ENCODE measurements at regions not wholly inside any gene's neighbourhood (a gene's known extent, or its start where the extent isn't known, plus 50 kb on each side); places are given as distances from the start of the nearest gene placed in this dataset.
A peak's percentile ranks its signal among the peaks of the same experiment; 100 is the strongest.
"Not testable (repeated sequence)": the region's sequence is repeated elsewhere in the genome, so short reads cannot be mapped to it uniquely, and the experiment has no call there.

- not testable (repeated sequence) for H3K36me3 ChIP-seq; H3K27ac ChIP-seq; DNase-seq; H3K9me3 ChIP-seq (replicated peaks); H3K4me3 ChIP-seq; H3K27me3 ChIP-seq
- H3K4me1 ChIP-seq = peaks cover 28% of the 10 kb centered on the region
These were observed 143.9 kb downstream of the CEBPB start for GRCh38 chr20:50334512-50334911.

- DNase-seq = peak; percentile 54 to 78
These were observed 144.5 kb downstream of the CEBPB start for GRCh38 chr20:50335105-50335504.

GRCh38 chr20:50335866-50336265 lies 145.2 kb downstream of the CEBPB start:
- H3K9me3 ChIP-seq (replicated peaks) = no peaks in the 10 kb centered on the region
- H3K36me3 ChIP-seq = no peaks in the 10 kb centered on the region
- H3K27ac ChIP-seq = no peak overlapping the region
- peaks cover 28% of the 10 kb centered on the region for H3K4me1 ChIP-seq
- H3K27me3 ChIP-seq = no peaks in the 10 kb centered on the region; the same call in 1 of the 2 replicates
- no peak for DNase-seq
- no peak overlapping the region for H3K4me3 ChIP-seq

More at GRCh38 chr20:50335105-50335504, 144.5 kb downstream of the CEBPB start:
- no peak overlapping the region for H3K4me3 ChIP-seq
- no peaks in the 10 kb centered on the region; the same call in 1 of the 2 replicates for H3K27me3 ChIP-seq
- H3K9me3 ChIP-seq (replicated peaks) = no peaks in the 10 kb centered on the region
- H3K36me3 ChIP-seq = no peaks in the 10 kb centered on the region
- H3K4me1 ChIP-seq = peaks cover 28% of the 10 kb centered on the region
- H3K27ac ChIP-seq = no peak overlapping the region

DNA sequence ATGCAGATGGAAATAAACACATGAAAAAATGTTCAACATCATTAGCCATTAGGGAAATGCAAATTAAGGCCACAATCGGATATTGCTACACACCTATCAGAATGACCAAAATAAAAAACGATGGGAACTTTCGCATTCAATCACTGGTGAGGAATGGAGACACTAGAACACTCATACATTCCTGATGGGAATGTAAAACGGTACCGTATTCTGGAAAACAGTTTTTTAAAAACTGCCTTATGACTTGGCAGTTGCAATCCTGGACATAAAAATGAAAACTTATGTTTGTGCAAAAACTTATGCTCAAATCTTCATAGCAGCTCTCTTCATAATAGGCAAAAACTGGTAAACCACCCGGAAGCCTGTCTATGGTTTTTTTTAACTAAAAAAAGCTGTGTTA lies 146.0 kb downstream of the CEBPB start:
- DNase-seq = no peak
- no peak overlapping the region for H3K27ac ChIP-seq
- no peaks in the 10 kb centered on the region for H3K36me3 ChIP-seq
- no peak overlapping the region for H3K4me3 ChIP-seq
- H3K9me3 ChIP-seq (replicated peaks) = no peaks in the 10 kb centered on the region
- no peaks in the 10 kb centered on the region; the same call in 1 of the 2 replicates for H3K27me3 ChIP-seq
- H3K4me1 ChIP-seq = peaks cover 28% of the 10 kb centered on the region

DNA sequence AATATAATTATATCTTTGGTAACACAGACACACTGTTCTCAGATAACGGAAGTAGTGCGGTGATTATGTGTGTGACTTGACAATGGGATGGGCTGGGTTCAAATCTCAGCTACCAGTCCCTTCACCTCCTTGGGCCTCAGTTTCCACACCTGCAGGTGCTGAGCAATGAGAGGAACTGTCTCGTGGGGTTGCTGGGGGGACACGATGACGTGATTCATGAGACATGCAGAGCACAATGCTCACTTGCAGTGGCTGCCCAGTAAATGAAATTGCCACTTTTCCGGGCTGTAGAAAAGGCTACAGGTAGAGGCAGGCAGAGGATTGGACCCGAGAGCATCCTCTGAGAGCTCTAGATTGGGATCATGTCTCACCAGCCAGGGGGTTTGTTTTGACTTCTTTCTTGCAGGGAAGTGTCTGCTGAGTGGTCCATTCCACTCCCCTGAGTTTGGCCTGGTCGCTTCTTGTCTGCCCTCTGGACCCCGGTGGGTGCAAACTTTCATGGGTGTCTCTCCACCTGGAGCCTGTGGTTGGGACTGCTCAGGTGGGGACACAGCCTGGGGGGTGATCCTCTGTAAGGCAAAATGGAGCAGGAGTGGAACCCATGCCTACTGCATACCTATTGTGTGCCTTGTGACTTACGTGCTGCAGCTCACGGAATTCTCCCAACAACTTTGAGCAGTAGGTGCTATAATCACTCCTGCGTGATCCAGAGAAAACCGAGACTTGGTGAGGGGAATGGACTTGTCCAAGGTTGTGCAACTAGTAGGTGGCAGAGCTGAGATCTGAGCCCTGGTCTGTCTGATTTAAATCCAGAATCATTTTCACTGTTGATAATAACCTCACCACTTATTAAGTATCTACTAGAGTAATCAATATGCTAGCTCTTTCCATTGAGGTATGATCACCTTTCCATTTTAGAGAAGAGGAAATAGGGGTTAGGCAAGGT lies 147.2 kb downstream of the CEBPB start:
- Histone ChIP-seq H3K27ac (no peak overlapping the region), H3K36me3 (no peaks in the 10 kb centered on the region), H3K27me3 (peaks cover 3% of the 10 kb centered on the region; the same call in 1 of the 2 replicates), H3K4me1 (peaks cover 22% of the 10 kb centered on the region), H3K9me3 (replicated peaks) (no peaks in the 10 kb centered on the region), H3K4me3 (no peak overlapping the region)
- DNase-seq = no peak

- no peaks in the 10 kb centered on the region for H3K9me3 ChIP-seq (replicated peaks)
- H3K36me3 ChIP-seq = no peaks in the 10 kb centered on the region
- peaks cover 4% of the 10 kb centered on the region; the same call in 1 of the 2 replicates for H3K27me3 ChIP-seq
- DNase-seq = peak; percentile 60 to 76
- H3K27ac ChIP-seq = peak overlapping the region; percentile 22
- H3K4me1 ChIP-seq = peaks cover 18% of the 10 kb centered on the region
- H3K4me3 ChIP-seq = peak overlapping the region; percentile 10
These were observed 148.1 kb downstream of the CEBPB start for GRCh38 chr20:50338479-50339391.

- Histone ChIP-seq H3K9me3 (replicated peaks) (no peaks in the 10 kb centered on the region), H3K27ac (peak overlapping the region; percentile 22), H3K36me3 (no peaks in the 10 kb centered on the region), H3K4me3 (no peak overlapping the region; the same call in 1 of the 2 replicates), H3K4me1 (peaks cover 12% of the 10 kb centered on the region), H3K27me3 (0 out of 2 replicates have a peak, but pooled peaks cover 4% of the 10 kb centered on the region)
- peak; percentile 61 to 72 for DNase-seq
These were observed 148.9 kb downstream of the CEBPB start for GRCh38 chr20:50339466-50339901.

DNA sequence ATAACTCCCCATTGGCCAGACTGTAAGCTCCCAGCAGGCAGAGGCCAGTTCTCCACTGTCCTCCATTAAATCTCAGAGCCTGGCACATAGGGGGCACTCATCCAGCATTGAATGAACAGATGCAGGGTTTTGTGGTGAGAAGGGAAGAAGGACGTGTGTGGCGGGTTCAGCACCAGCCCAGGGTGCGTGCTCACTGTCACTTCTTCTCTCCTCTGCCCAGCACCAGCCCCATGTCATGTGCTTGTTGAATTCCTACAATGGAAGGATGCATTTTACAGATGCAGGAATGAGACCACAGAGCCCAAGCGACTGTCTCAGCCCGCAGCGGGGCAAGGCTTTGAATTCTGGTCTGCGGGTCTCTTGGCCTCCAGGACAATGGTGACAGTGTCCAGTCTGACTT lies 149.9 kb downstream of the CEBPB start:
- H3K4me1 ChIP-seq = peaks cover 6% of the 10 kb centered on the region
- peaks cover 4% of the 10 kb centered on the region; the same call in 1 of the 2 replicates for H3K27me3 ChIP-seq
- H3K4me3 ChIP-seq = no peak overlapping the region
- H3K36me3 ChIP-seq = no peaks in the 10 kb centered on the region
- H3K9me3 ChIP-seq (replicated peaks) = no peaks in the 10 kb centered on the region
- H3K27ac ChIP-seq = no peak overlapping the region
- DNase-seq = no peak

- Histone ChIP-seq H3K36me3 (no peaks in the 10 kb centered on the region), H3K4me3 (no peak overlapping the region), H3K27me3 (peaks cover 4% of the 10 kb centered on the region; the same call in 1 of the 2 replicates), H3K27ac (no peak overlapping the region), H3K4me1 (peaks cover 6% of the 10 kb centered on the region), H3K9me3 (replicated peaks) (no peaks in the 10 kb centered on the region)
- no peak for DNase-seq
These were observed 150.4 kb downstream of the CEBPB start for GRCh38 chr20:50341050-50341449.

DNA sequence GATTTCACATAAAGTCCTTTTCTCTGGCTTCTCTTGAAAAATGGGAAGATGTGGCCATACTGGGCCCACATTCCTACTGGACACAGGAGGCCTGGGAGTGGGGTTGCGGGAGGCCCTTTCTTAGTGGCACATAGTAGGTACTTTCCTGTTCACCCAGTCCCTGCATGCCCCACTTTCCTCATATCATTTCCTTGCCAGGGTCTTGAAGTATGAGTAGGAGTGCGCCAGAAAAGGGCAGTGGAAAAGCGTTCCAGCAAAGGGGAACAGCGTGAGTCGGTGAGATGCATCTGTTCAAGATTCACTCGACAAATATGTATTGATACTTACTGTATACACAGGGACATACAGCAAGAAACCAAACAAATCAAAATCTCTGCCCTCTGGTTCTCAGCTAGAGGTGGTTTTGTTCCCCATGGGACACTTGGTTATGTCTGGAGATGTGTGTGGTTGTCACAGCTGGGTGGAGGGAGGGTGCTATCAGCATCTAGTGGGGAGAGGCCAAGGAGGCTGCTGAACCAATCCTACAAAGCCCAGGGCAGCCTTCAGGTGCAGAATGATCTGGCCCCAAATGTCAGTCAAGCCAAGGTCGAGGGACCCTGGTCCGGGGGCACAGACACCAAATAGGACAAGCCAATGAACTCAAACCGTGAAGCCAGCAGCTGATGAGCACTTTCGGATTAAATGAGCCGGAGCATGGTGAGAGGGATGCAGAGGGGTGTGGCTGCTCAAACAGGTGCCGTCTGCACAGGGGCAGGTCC lies 151.4 kb downstream of the CEBPB start:
- Histone ChIP-seq H3K36me3 (no peaks in the 10 kb centered on the region), H3K4me3 (no peak overlapping the region), H3K27me3 (peaks cover 4% of the 10 kb centered on the region; the same call in 1 of the 2 replicates), H3K9me3 (replicated peaks) (no peaks in the 10 kb centered on the region), H3K4me1 (peaks cover 12% of the 10 kb centered on the region), H3K27ac (no peak overlapping the region)
- no peak for DNase-seq

- Histone ChIP-seq H3K4me1 (peaks cover 12% of the 10 kb centered on the region), H3K4me3 (no peak overlapping the region), H3K9me3 (replicated peaks) (no peaks in the 10 kb centered on the region), H3K27ac (no peak overlapping the region), H3K36me3 (no peaks in the 10 kb centered on the region), H3K27me3 (peaks cover 9% of the 10 kb centered on the region)
- no peak for DNase-seq
These were observed 152.0 kb downstream of the CEBPB start for GRCh38 chr20:50342638-50343102.

- no peak overlapping the region for H3K4me3 ChIP-seq
- no peak overlapping the region for H3K27ac ChIP-seq
- peaks cover 11% of the 10 kb centered on the region for H3K27me3 ChIP-seq
- H3K36me3 ChIP-seq = no peaks in the 10 kb centered on the region
- H3K9me3 ChIP-seq (replicated peaks) = no peaks in the 10 kb centered on the region
- H3K4me1 ChIP-seq = peaks cover 12% of the 10 kb centered on the region
- no peak for DNase-seq
These were observed 152.5 kb downstream of the CEBPB start for GRCh38 chr20:50343125-50343489.

DNA sequence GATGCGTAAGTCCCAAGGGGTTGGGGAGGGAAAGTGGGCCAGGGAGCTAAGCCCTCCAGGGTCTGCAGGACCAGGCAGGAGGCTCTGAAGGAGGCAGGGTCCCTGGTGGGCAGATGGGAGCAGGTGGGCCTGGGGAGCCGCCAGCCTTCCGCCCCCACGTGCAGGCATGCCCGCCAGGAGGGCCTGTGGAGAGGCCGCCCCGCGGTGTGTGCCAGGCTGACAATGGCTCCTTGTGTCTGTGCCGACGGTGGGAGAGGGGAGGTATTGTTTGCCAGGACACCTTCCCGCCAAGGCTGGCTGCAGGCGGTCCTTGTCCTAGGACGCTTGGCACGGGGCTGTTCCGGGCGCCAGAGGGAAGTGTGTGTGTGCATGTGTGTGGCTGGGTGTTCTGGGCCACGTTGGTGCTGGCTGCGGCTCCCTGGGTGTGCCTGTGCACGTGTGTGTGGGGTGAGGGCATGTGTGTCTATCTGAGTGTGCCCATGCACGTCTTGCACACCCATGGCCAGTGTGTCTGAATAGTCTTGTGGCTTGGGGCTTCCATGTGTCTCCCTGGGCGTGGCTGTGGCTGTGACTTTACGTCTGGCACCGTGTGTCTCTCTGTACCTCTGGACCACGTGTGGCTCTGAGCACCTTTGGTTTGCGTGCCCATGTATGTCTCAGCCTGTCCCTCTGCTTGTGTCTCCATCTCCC lies 153.0 kb downstream of the CEBPB start:
- no peak overlapping the region for H3K4me3 ChIP-seq
- H3K36me3 ChIP-seq = no peaks in the 10 kb centered on the region
- H3K4me1 ChIP-seq = peaks cover 8% of the 10 kb centered on the region
- DNase-seq = no peak
- no peaks in the 10 kb centered on the region for H3K9me3 ChIP-seq (replicated peaks)
- H3K27ac ChIP-seq = no peak overlapping the region
- H3K27me3 ChIP-seq = peaks cover 11% of the 10 kb centered on the region

All from SJCRH30 (cell line).